Midbrain (tissue), 1 donor: ENCODE measurements at regions not wholly inside any gene's neighbourhood (a gene's known extent, or its start where the extent isn't known, plus 50 kb on each side); places are given as distances from the start of the nearest gene placed in this dataset.

ENCODE experiments used
- DNase-seq: peaks from one replicate; lab custom pipeline; 2025; lab: John Stamatoyannopoulos, UW

GRCh38 chr6:77073410-77073760 is 389.9 kb downstream of the HTR1B start:
- no peak for DNase-seq

- DNase-seq, result no peak
Observed at GRCh38 chr6:77072694-77073409, 390.4 kb downstream of the HTR1B start.

GRCh38 chr6:77063494-77063893 is 399.8 kb downstream of the HTR1B start:
- DNase-seq, result no peak

- DNase-seq, result no peak
Observed at GRCh38 chr6:77055711-77056110, 407.6 kb downstream of the HTR1B start.

GRCh38 chr6:77040568-77041195 is 422.6 kb downstream of the HTR1B start:
- no peak for DNase-seq

GRCh38 chr6:77038807-77039206 is 424.5 kb downstream of the HTR1B start:
- no peak for DNase-seq

GRCh38 chr6:77037439-77037838 is 425.9 kb downstream of the HTR1B start:
- no peak for DNase-seq

GRCh38 chr6:77036400-77036799 is 426.9 kb downstream of the HTR1B start:
- no peak for DNase-seq

- DNase-seq, result no peak
Observed at GRCh38 chr6:77034161-77034560, 429.1 kb downstream of the HTR1B start.

- DNase-seq, result no peak
Observed at GRCh38 chr6:77030929-77031674, 432.2 kb downstream of the HTR1B start.

GRCh38 chr6:77026341-77026740 is 436.9 kb downstream of the HTR1B start:
- no peak for DNase-seq

GRCh38 chr6:77025736-77026223 is 437.5 kb downstream of the HTR1B start:
- no peak for DNase-seq

- no peak for DNase-seq
Observed at GRCh38 chr6:77021778-77022177, 441.5 kb downstream of the HTR1B start.

GRCh38 chr6:77021232-77021631 is 442.1 kb downstream of the HTR1B start:
- no peak for DNase-seq

GRCh38 chr6:77019081-77019480 is 444.2 kb downstream of the HTR1B start:
- no peak for DNase-seq

GRCh38 chr6:77017537-77017936 is 445.8 kb downstream of the HTR1B start:
- DNase-seq, result no peak

- DNase-seq, result no peak
Observed at GRCh38 chr6:77015350-77015749, 447.9 kb downstream of the HTR1B start.

- DNase-seq, result no peak
Observed at GRCh38 chr6:77011929-77012545, 451.3 kb downstream of the HTR1B start.

GRCh38 chr6:77010931-77011542 is 452.3 kb downstream of the HTR1B start:
- DNase-seq, result no peak

GRCh38 chr6:76992553-76992952 is 470.7 kb downstream of the HTR1B start:
- DNase-seq, result no peak

- no peak for DNase-seq
Observed at GRCh38 chr6:76984572-76984971, 478.7 kb downstream of the HTR1B start.
